H9 (cell line): ENCODE measurements at regions not wholly inside any gene's neighbourhood (a gene's known extent, or its start where the extent isn't known, plus 50 kb on each side); places are given as distances from the start of the nearest gene placed in this dataset.

Experiments
- DNase-seq: peaks from one replicate; pipeline ENCODE4 v3.0.0-alpha.2; 2017
- H2AFZ ChIP-seq: one replicate; pipeline ENCODE4 v1.6.1; 2013; ENCODE audit warnings: mild to moderate bottlenecking, low read length, control low read depth, moderate library complexity
- H2AK5ac ChIP-seq: 2 replicates; pipeline ENCODE4 v1.6.1; 2013; ENCODE audit warnings: low read length, control low read depth, mixed read lengths; ENCODE audit not compliant: insufficient read length
- H2BK120ac ChIP-seq: one replicate; pipeline ENCODE4 v1.6.1; 2013; ENCODE audit warnings: low read depth, mild to moderate bottlenecking, low read length, control low read depth, inconsistent platforms; ENCODE audit not compliant: poor library complexity, severe bottlenecking
- H2BK12ac ChIP-seq: 2 replicates; pipeline ENCODE4 v1.6.1; 2013; ENCODE audit warnings: low read length, control low read depth, mixed read lengths, low read depth; ENCODE audit not compliant: insufficient read length
- H2BK15ac ChIP-seq: 2 replicates; pipeline ENCODE4 v1.6.1; 2013; ENCODE audit warnings: low read depth, low read length, control low read depth
- H2BK20ac ChIP-seq: one replicate; pipeline ENCODE4 v1.6.1; 2013; ENCODE audit warnings: low read depth, mild to moderate bottlenecking, low read length, control low read depth, inconsistent platforms; ENCODE audit not compliant: poor library complexity, severe bottlenecking
- H2BK5ac ChIP-seq: 2 replicates; pipeline ENCODE4 v1.6.1; 2013; ENCODE audit warnings: low read length, control low read depth, mixed read lengths; ENCODE audit not compliant: insufficient read length
- H3K14ac ChIP-seq: 2 replicates; pipeline ENCODE4 v1.6.1; 2013; ENCODE audit warnings: low read length, control low read depth; ENCODE audit not compliant: insufficient read depth
- H3K18ac ChIP-seq: 2 replicates; pipeline ENCODE4 v1.6.1; 2013; ENCODE audit warnings: low read depth, mild to moderate bottlenecking, mixed read lengths, low read length, control low read depth; ENCODE audit not compliant: insufficient read length
- H3K23ac ChIP-seq: 2 replicates; pipeline ENCODE4 v1.6.1; 2013; ENCODE audit warnings: low read length, control low read depth, mixed read lengths, low read depth; ENCODE audit not compliant: insufficient read length
- H3K23me2 ChIP-seq: 2 replicates; pipeline ENCODE4 v1.6.1; 2013; ENCODE audit warnings: low read depth, mild to moderate bottlenecking, mixed read lengths, low read length, control low read depth; ENCODE audit not compliant: insufficient read length, poor library complexity, severe bottlenecking
- H3K27ac ChIP-seq: 2 replicates; pipeline ENCODE4 v1.5.1; 2013; ENCODE audit warnings: low read length, control low read depth, mixed read lengths, low read depth; ENCODE audit not compliant: insufficient read length
- H3K27me3 ChIP-seq: 2 replicates; pipeline ENCODE4 v1.6.1; 2013; ENCODE audit warnings: low read length, control low read depth, inconsistent platforms; ENCODE audit not compliant: insufficient read depth
- H3K4ac ChIP-seq: 2 replicates; pipeline ENCODE4 v1.6.1; 2013; ENCODE audit warnings: low read depth, mild to moderate bottlenecking, control low read depth, inconsistent platforms, low read length, moderate library complexity
- H3K4me1 ChIP-seq: 2 replicates; pipeline ENCODE4 v1.6.1; 2013; ENCODE audit warnings: low read length, control low read depth, inconsistent platforms; ENCODE audit not compliant: insufficient read depth
- H3K4me2 ChIP-seq: 2 replicates; pipeline ENCODE4 v1.6.1; 2013; ENCODE audit warnings: low read length, control low read depth, mixed read lengths; ENCODE audit not compliant: insufficient read length, insufficient read depth
- H3K56ac ChIP-seq: 2 replicates; pipeline ENCODE4 v1.6.1; 2013; ENCODE audit warnings: low read depth, mild to moderate bottlenecking, mixed read lengths, low read length, control low read depth; ENCODE audit not compliant: insufficient read length
- H3K79me1 ChIP-seq: 2 replicates; pipeline ENCODE4 v1.6.1; 2013; ENCODE audit warnings: low read depth, mild to moderate bottlenecking, moderate library complexity, low read length, control low read depth, inconsistent platforms; ENCODE audit not compliant: insufficient read depth, poor library complexity, severe bottlenecking
- H3K79me2 ChIP-seq: 2 replicates; pipeline ENCODE4 v1.6.1; 2013; ENCODE audit warnings: low read length, control low read depth, inconsistent platforms; ENCODE audit not compliant: insufficient read depth
- H3K9ac ChIP-seq: 2 replicates; pipeline ENCODE4 v1.6.1; 2013; ENCODE audit warnings: low read length, control low read depth, mixed read lengths; ENCODE audit not compliant: insufficient read length; ENCODE audit errors: extremely low read depth
- H3K9me3 ChIP-seq: one replicate; pipeline ENCODE4 v1.6.1; 2013; ENCODE audit warnings: low read depth, low read length, inconsistent platforms; ENCODE audit not compliant: control insufficient read depth
- H3T11ph ChIP-seq: one replicate; pipeline ENCODE4 v1.6.1; 2013; ENCODE audit warnings: mild to moderate bottlenecking, low read length, control low read depth, inconsistent platforms
- H4K20me1 ChIP-seq: one replicate; pipeline ENCODE4 v1.6.1; 2013; ENCODE audit not compliant: control insufficient read depth, insufficient read length, insufficient read depth
- H4K5ac ChIP-seq: 2 replicates; pipeline ENCODE4 v1.6.1; 2013; ENCODE audit warnings: low read depth, mild to moderate bottlenecking, mixed read lengths, low read length, control low read depth; ENCODE audit not compliant: insufficient read length
- H4K8ac ChIP-seq: replicated peaks from 2 replicates; pipeline ENCODE4 v1.6.1; 2013; ENCODE audit warnings: low read length, control low read depth, mixed read lengths, low read depth; ENCODE audit not compliant: insufficient read length
- H4K91ac ChIP-seq: 2 replicates; pipeline ENCODE4 v1.6.1; 2013; ENCODE audit warnings: low read depth, mild to moderate bottlenecking, moderate library complexity, mixed read lengths, low read length, control low read depth; ENCODE audit not compliant: insufficient read length
- H3K27ac Mint-ChIP-seq, 3 experiments: 2 replicates in 2 of 3; 3 replicates in 1 of 3; pipeline ENCODE4 v1.8.0; 2020 to 2021; ENCODE audit warnings: mixed read lengths in 3 of 3, mild to moderate bottlenecking in 1 of 3, moderate library complexity in 1 of 3
- H3K27me3 Mint-ChIP-seq: 2 replicates; pipeline ENCODE4 v1.8.0; 2021; ENCODE audit warnings: low read depth, mild to moderate bottlenecking, moderate library complexity, mixed read lengths
- H3K36me3 Mint-ChIP-seq, 3 experiments: 2 replicates in 2 of 3; 3 replicates in 1 of 3; pipeline ENCODE4 v1.8.0; 2020 to 2021; ENCODE audit warnings: low read depth in 3 of 3, mixed read lengths in 3 of 3; ENCODE audit not compliant: insufficient read depth in 1 of 3
- H3K4me1 Mint-ChIP-seq, 2 experiments: 2 replicates each; pipeline ENCODE4 v1.8.0; 2020; ENCODE audit warnings: mixed read lengths in 2 of 2
- H3K4me3 Mint-ChIP-seq, 2 experiments: 2 replicates in 1 of 2; 3 replicates in 1 of 2; pipeline ENCODE4 v1.8.0; 2020 to 2021; ENCODE audit warnings: mild to moderate bottlenecking in 2 of 2, mixed read lengths in 2 of 2, moderate library complexity in 1 of 2
- H3K9me3 Mint-ChIP-seq, 2 experiments: 2 replicates in 1 of 2; 3 replicates in 1 of 2; pipeline ENCODE4 v1.8.0; 2020; ENCODE audit warnings: mild to moderate bottlenecking in 2 of 2, mixed read lengths in 2 of 2, moderate library complexity in 1 of 2
- WGBS: extraction: QIAGEN DNeasy Blood & Tissue Kit; methylation state at CpG from one replicate; pipeline ENCODE4 v1.1.7; 2013; ENCODE audit warnings: missing lambda C conversion rate, low lambda C conversion rate, mixed read lengths; ENCODE audit not compliant: insufficient read length; ENCODE audit errors: extremely low coverage; 5-methylcytosine and 5-hydroxymethylcytosine counted together
- TF ChIP-seq, protein P1 (sequence below): fragments of 200-600 bp; sonication (generic); conservative IDR thresholded peaks from 3 replicates; pipeline ENCODE4 v1.8.0; 2021; ENCODE audit warnings: antibody characterized with exemption, mild to moderate bottlenecking

DNA sequence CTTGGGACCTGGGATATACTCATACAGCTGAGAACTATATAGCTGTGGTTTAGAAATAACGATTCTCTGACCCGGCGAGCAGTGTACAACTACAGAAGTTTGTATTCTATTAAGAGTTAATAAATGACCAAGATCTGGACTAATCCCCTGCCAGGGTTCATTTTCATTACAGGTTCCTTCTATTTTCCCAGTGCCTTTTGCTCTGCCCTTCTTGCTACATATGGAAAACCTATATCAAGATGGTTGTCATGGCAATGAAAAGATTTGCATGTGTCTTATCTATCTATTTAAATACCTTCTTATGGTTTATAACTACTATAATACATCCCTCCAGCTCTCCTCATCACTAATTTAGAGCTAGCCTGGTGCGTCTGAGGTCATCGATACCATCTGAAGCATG lies 965.2 kb downstream of the BCL11A start:
- Histone ChIP-seq H4K91ac (no peak overlapping the region), H3K79me2 (no peaks in the 10 kb centered on the region), H2BK5ac (no peak overlapping the region), H4K20me1 (no peaks in the 10 kb centered on the region), H2AFZ (no peak overlapping the region), H3K4me2 (no peak overlapping the region), H3K18ac (no peak overlapping the region), H3K23me2 (no peaks in the 10 kb centered on the region), H4K8ac (no peak overlapping the region), H2BK20ac (no peak overlapping the region), H3K4me1 (no peaks in the 10 kb centered on the region), H3K23ac (no peak overlapping the region), H4K5ac (no peak overlapping the region), H3K14ac (no peak overlapping the region), H2AK5ac (no peak overlapping the region), H3K4ac (no peak overlapping the region), H3K79me1 (no peaks in the 10 kb centered on the region), H2BK15ac (no peak overlapping the region), H2BK120ac (no peak overlapping the region), H3T11ph (no peak overlapping the region), H3K9me3 (no peaks in the 10 kb centered on the region), H3K9ac (no peak overlapping the region), H3K27me3 (no peaks in the 10 kb centered on the region), H3K27ac (no peak overlapping the region), H2BK12ac (no peak overlapping the region), H3K56ac (no peak overlapping the region)
- no CpG with 5 or more reads among the region's 5 CpGs for WGBS
- Mint-ChIP-seq H3K4me1 (peaks cover 4% of the 10 kb centered on the region in 2 experiments; a peak in 3 of 4 replicates), H3K9me3 (no peaks in the 10 kb centered on the region), H3K36me3 (no peaks in the 10 kb centered on the region), H3K27me3 (no peaks in the 10 kb centered on the region), H3K27ac (no peak overlapping the region), H3K4me3 (no peak overlapping the region)
- no peak for DNase-seq
- TF ChIP-seq, protein P1, sequence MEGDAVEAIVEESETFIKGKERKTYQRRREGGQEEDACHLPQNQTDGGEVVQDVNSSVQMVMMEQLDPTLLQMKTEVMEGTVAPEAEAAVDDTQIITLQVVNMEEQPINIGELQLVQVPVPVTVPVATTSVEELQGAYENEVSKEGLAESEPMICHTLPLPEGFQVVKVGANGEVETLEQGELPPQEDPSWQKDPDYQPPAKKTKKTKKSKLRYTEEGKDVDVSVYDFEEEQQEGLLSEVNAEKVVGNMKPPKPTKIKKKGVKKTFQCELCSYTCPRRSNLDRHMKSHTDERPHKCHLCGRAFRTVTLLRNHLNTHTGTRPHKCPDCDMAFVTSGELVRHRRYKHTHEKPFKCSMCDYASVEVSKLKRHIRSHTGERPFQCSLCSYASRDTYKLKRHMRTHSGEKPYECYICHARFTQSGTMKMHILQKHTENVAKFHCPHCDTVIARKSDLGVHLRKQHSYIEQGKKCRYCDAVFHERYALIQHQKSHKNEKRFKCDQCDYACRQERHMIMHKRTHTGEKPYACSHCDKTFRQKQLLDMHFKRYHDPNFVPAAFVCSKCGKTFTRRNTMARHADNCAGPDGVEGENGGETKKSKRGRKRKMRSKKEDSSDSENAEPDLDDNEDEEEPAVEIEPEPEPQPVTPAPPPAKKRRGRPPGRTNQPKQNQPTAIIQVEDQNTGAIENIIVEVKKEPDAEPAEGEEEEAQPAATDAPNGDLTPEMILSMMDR = no peak
